ENCODE measurements at regions not wholly inside any gene's neighbourhood (a gene's known extent, or its start where the extent isn't known, plus 50 kb on each side); places are given as distances from the start of the nearest gene placed in this dataset.
A peak's percentile ranks its signal among the peaks of the same experiment; 100 is the strongest.

- Histone ChIP-seq H3K27me3 (replicated peaks in 1 of 7) (no peaks in the 10 kb centered on the region), H3K4me3 (no peak overlapping the region), H3K4me1 (no peaks in the 10 kb centered on the region), H3K36me3 (no peaks in the 10 kb centered on the region), H3K27ac (no peak overlapping the region), H3K9me3 (peaks cover 0 to 10% (median 0%) of the 10 kb centered on the region in 8 donors)
- no peak for DNase-seq
- TF ChIP-seq CTCF (IDR thresholded peaks at IDR 0.05 in 8 of 11, conservative IDR thresholded peaks at IDR 0.05 in 3 of 11) = no peak
- TF ChIP-seq POLR2A (IDR thresholded peaks at IDR 0.05) = no peak
- TF ChIP-seq POLR2AphosphoS5 (IDR thresholded peaks at IDR 0.05) = no peak
- WGBS, 5 donors = 56 to 62% (median 60%) methylated on average over 3 of the region's 3 CpGs
- intact Hi-C loops (cut with DNase I; ENCODE audit: low total_unique reads) = no loop called here
Measured at GRCh38 chr18:6610466-6610865, 119.0 kb upstream of the ARHGAP28 start.

GRCh38 chr18:6613581-6613980 is 115.9 kb upstream of the ARHGAP28 start:
- H3K27me3 ChIP-seq (replicated peaks in 1 of 7) = no peaks in the 10 kb centered on the region
- no peak overlapping the region for H3K4me3 ChIP-seq
- no peak for TF ChIP-seq CTCF (IDR thresholded peaks at IDR 0.05 in 8 of 11, conservative IDR thresholded peaks at IDR 0.05 in 3 of 11)
- no peak for TF ChIP-seq POLR2AphosphoS5 (IDR thresholded peaks at IDR 0.05)
- no peak for TF ChIP-seq POLR2A (IDR thresholded peaks at IDR 0.05)
- H3K36me3 ChIP-seq = no peaks in the 10 kb centered on the region
- WGBS, 5 donors = 24 to 48% (median 41%) methylated on average over 1 of the region's 1 CpG
- no peak for DNase-seq
- no peaks in the 10 kb centered on the region for H3K4me1 ChIP-seq
- intact Hi-C loops (cut with DNase I; ENCODE audit: low total_unique reads) = no loop called here
- no peak overlapping the region for H3K27ac ChIP-seq
- H3K9me3 ChIP-seq = peaks cover 0 to 8% (median 0%) of the 10 kb centered on the region in 8 donors

GRCh38 chr18:6614952-6615351 is 114.6 kb upstream of the ARHGAP28 start:
- no peak for TF ChIP-seq CTCF (IDR thresholded peaks at IDR 0.05 in 8 of 11, conservative IDR thresholded peaks at IDR 0.05 in 3 of 11)
- TF ChIP-seq POLR2AphosphoS5 (IDR thresholded peaks at IDR 0.05) = no peak
- no peak for TF ChIP-seq POLR2A (IDR thresholded peaks at IDR 0.05)
- H3K4me1 ChIP-seq = no peaks in the 10 kb centered on the region
- no peaks in the 10 kb centered on the region for H3K36me3 ChIP-seq
- intact Hi-C loops (cut with DNase I; ENCODE audit: low total_unique reads) = no loop called here
- H3K4me3 ChIP-seq = no peak overlapping the region
- peaks cover 0 to 8% (median 0%) of the 10 kb centered on the region in 8 donors for H3K9me3 ChIP-seq
- WGBS, 5 donors = 89 to 96% (median 92%) methylated on average over 4 of the region's 4 CpGs
- no peak overlapping the region for H3K27ac ChIP-seq
- no peaks in the 10 kb centered on the region for H3K27me3 ChIP-seq (replicated peaks in 1 of 7)
- DNase-seq = no peak

GRCh38 chr18:6616981-6617380 is 112.5 kb upstream of the ARHGAP28 start:
- H3K9me3 ChIP-seq = peaks cover 0 to 8% (median 0%) of the 10 kb centered on the region in 8 donors
- 48 to 69% (median 54%) methylated on average over 4 of the region's 4 CpGs for WGBS, 5 donors
- no peak overlapping the region for H3K4me3 ChIP-seq

More at GRCh38 chr18:6616981-6617380, 112.5 kb upstream of the ARHGAP28 start:
- Histone ChIP-seq H3K36me3 (no peaks in the 10 kb centered on the region), H3K4me1 (no peaks in the 10 kb centered on the region), H3K27ac (peak overlapping the region in 6 of 8 donors; percentile 34 to 84 (median 62)), H3K27me3 (replicated peaks in 1 of 7) (no peaks in the 10 kb centered on the region)
- intact Hi-C loops (cut with DNase I; ENCODE audit: low total_unique reads) = no loop called here
- TF ChIP-seq POLR2A (IDR thresholded peaks at IDR 0.05) = no peak
- TF ChIP-seq POLR2AphosphoS5 (IDR thresholded peaks at IDR 0.05) = no peak
- TF ChIP-seq CTCF (IDR thresholded peaks at IDR 0.05 in 8 of 11, conservative IDR thresholded peaks at IDR 0.05 in 3 of 11) = no peak
- DNase-seq = no peak
